H9 (cell line): ENCODE measurements at regions not wholly inside any gene's neighbourhood (a gene's known extent, or its start where the extent isn't known, plus 50 kb on each side); places are given as distances from the start of the nearest gene placed in this dataset.
A peak's percentile ranks its signal among the peaks of the same experiment; 100 is the strongest.

Source experiments
- DNase-seq: peaks from one replicate; pipeline ENCODE4 v3.0.0-alpha.2; 2017
- H2AFZ ChIP-seq: one replicate; pipeline ENCODE4 v1.6.1; 2013; ENCODE audit warnings: mild to moderate bottlenecking, low read length, control low read depth, moderate library complexity
- H2AK5ac ChIP-seq: 2 replicates; pipeline ENCODE4 v1.6.1; 2013; ENCODE audit warnings: low read length, control low read depth, mixed read lengths; ENCODE audit not compliant: insufficient read length
- H2BK120ac ChIP-seq: one replicate; pipeline ENCODE4 v1.6.1; 2013; ENCODE audit warnings: low read depth, mild to moderate bottlenecking, low read length, control low read depth, inconsistent platforms; ENCODE audit not compliant: poor library complexity, severe bottlenecking
- H2BK12ac ChIP-seq: 2 replicates; pipeline ENCODE4 v1.6.1; 2013; ENCODE audit warnings: low read length, control low read depth, mixed read lengths, low read depth; ENCODE audit not compliant: insufficient read length
- H2BK15ac ChIP-seq: 2 replicates; pipeline ENCODE4 v1.6.1; 2013; ENCODE audit warnings: low read depth, low read length, control low read depth
- H2BK20ac ChIP-seq: one replicate; pipeline ENCODE4 v1.6.1; 2013; ENCODE audit warnings: low read depth, mild to moderate bottlenecking, low read length, control low read depth, inconsistent platforms; ENCODE audit not compliant: poor library complexity, severe bottlenecking
- H2BK5ac ChIP-seq: 2 replicates; pipeline ENCODE4 v1.6.1; 2013; ENCODE audit warnings: low read length, control low read depth, mixed read lengths; ENCODE audit not compliant: insufficient read length
- H3K14ac ChIP-seq: 2 replicates; pipeline ENCODE4 v1.6.1; 2013; ENCODE audit warnings: low read length, control low read depth; ENCODE audit not compliant: insufficient read depth
- H3K18ac ChIP-seq: 2 replicates; pipeline ENCODE4 v1.6.1; 2013; ENCODE audit warnings: low read depth, mild to moderate bottlenecking, mixed read lengths, low read length, control low read depth; ENCODE audit not compliant: insufficient read length
- H3K23ac ChIP-seq: 2 replicates; pipeline ENCODE4 v1.6.1; 2013; ENCODE audit warnings: low read length, control low read depth, mixed read lengths, low read depth; ENCODE audit not compliant: insufficient read length
- H3K23me2 ChIP-seq: 2 replicates; pipeline ENCODE4 v1.6.1; 2013; ENCODE audit warnings: low read depth, mild to moderate bottlenecking, mixed read lengths, low read length, control low read depth; ENCODE audit not compliant: insufficient read length, poor library complexity, severe bottlenecking
- H3K27ac ChIP-seq: 2 replicates; pipeline ENCODE4 v1.5.1; 2013; ENCODE audit warnings: low read length, control low read depth, mixed read lengths, low read depth; ENCODE audit not compliant: insufficient read length
- H3K27me3 ChIP-seq: 2 replicates; pipeline ENCODE4 v1.6.1; 2013; ENCODE audit warnings: low read length, control low read depth, inconsistent platforms; ENCODE audit not compliant: insufficient read depth
- H3K4ac ChIP-seq: 2 replicates; pipeline ENCODE4 v1.6.1; 2013; ENCODE audit warnings: low read depth, mild to moderate bottlenecking, control low read depth, inconsistent platforms, low read length, moderate library complexity
- H3K4me1 ChIP-seq: 2 replicates; pipeline ENCODE4 v1.6.1; 2013; ENCODE audit warnings: low read length, control low read depth, inconsistent platforms; ENCODE audit not compliant: insufficient read depth
- H3K4me2 ChIP-seq: 2 replicates; pipeline ENCODE4 v1.6.1; 2013; ENCODE audit warnings: low read length, control low read depth, mixed read lengths; ENCODE audit not compliant: insufficient read length, insufficient read depth
- H3K56ac ChIP-seq: 2 replicates; pipeline ENCODE4 v1.6.1; 2013; ENCODE audit warnings: low read depth, mild to moderate bottlenecking, mixed read lengths, low read length, control low read depth; ENCODE audit not compliant: insufficient read length
- H3K79me1 ChIP-seq: 2 replicates; pipeline ENCODE4 v1.6.1; 2013; ENCODE audit warnings: low read depth, mild to moderate bottlenecking, moderate library complexity, low read length, control low read depth, inconsistent platforms; ENCODE audit not compliant: insufficient read depth, poor library complexity, severe bottlenecking
- H3K79me2 ChIP-seq: 2 replicates; pipeline ENCODE4 v1.6.1; 2013; ENCODE audit warnings: low read length, control low read depth, inconsistent platforms; ENCODE audit not compliant: insufficient read depth
- H3K9ac ChIP-seq: 2 replicates; pipeline ENCODE4 v1.6.1; 2013; ENCODE audit warnings: low read length, control low read depth, mixed read lengths; ENCODE audit not compliant: insufficient read length; ENCODE audit errors: extremely low read depth
- H3K9me3 ChIP-seq: one replicate; pipeline ENCODE4 v1.6.1; 2013; ENCODE audit warnings: low read depth, low read length, inconsistent platforms; ENCODE audit not compliant: control insufficient read depth
- H3T11ph ChIP-seq: one replicate; pipeline ENCODE4 v1.6.1; 2013; ENCODE audit warnings: mild to moderate bottlenecking, low read length, control low read depth, inconsistent platforms
- H4K20me1 ChIP-seq: one replicate; pipeline ENCODE4 v1.6.1; 2013; ENCODE audit not compliant: control insufficient read depth, insufficient read length, insufficient read depth
- H4K5ac ChIP-seq: 2 replicates; pipeline ENCODE4 v1.6.1; 2013; ENCODE audit warnings: low read depth, mild to moderate bottlenecking, mixed read lengths, low read length, control low read depth; ENCODE audit not compliant: insufficient read length
- H4K8ac ChIP-seq: replicated peaks from 2 replicates; pipeline ENCODE4 v1.6.1; 2013; ENCODE audit warnings: low read length, control low read depth, mixed read lengths, low read depth; ENCODE audit not compliant: insufficient read length
- H4K91ac ChIP-seq: 2 replicates; pipeline ENCODE4 v1.6.1; 2013; ENCODE audit warnings: low read depth, mild to moderate bottlenecking, moderate library complexity, mixed read lengths, low read length, control low read depth; ENCODE audit not compliant: insufficient read length
- H3K27ac Mint-ChIP-seq, 3 experiments: 2 replicates in 2 of 3; 3 replicates in 1 of 3; pipeline ENCODE4 v1.8.0; 2020 to 2021; ENCODE audit warnings: mixed read lengths in 3 of 3, mild to moderate bottlenecking in 1 of 3, moderate library complexity in 1 of 3
- H3K27me3 Mint-ChIP-seq: 2 replicates; pipeline ENCODE4 v1.8.0; 2021; ENCODE audit warnings: low read depth, mild to moderate bottlenecking, moderate library complexity, mixed read lengths
- H3K36me3 Mint-ChIP-seq, 3 experiments: 2 replicates in 2 of 3; 3 replicates in 1 of 3; pipeline ENCODE4 v1.8.0; 2020 to 2021; ENCODE audit warnings: low read depth in 3 of 3, mixed read lengths in 3 of 3; ENCODE audit not compliant: insufficient read depth in 1 of 3
- H3K4me1 Mint-ChIP-seq, 2 experiments: 2 replicates each; pipeline ENCODE4 v1.8.0; 2020; ENCODE audit warnings: mixed read lengths in 2 of 2
- H3K4me3 Mint-ChIP-seq, 2 experiments: 2 replicates in 1 of 2; 3 replicates in 1 of 2; pipeline ENCODE4 v1.8.0; 2020 to 2021; ENCODE audit warnings: mild to moderate bottlenecking in 2 of 2, mixed read lengths in 2 of 2, moderate library complexity in 1 of 2
- H3K9me3 Mint-ChIP-seq, 2 experiments: 2 replicates in 1 of 2; 3 replicates in 1 of 2; pipeline ENCODE4 v1.8.0; 2020; ENCODE audit warnings: mild to moderate bottlenecking in 2 of 2, mixed read lengths in 2 of 2, moderate library complexity in 1 of 2
- WGBS: extraction: QIAGEN DNeasy Blood & Tissue Kit; methylation state at CpG from one replicate; pipeline ENCODE4 v1.1.7; 2013; ENCODE audit warnings: missing lambda C conversion rate, low lambda C conversion rate, mixed read lengths; ENCODE audit not compliant: insufficient read length; ENCODE audit errors: extremely low coverage; 5-methylcytosine and 5-hydroxymethylcytosine counted together
- TF ChIP-seq, protein P1 (sequence below): fragments of 200-600 bp; sonication (generic); conservative IDR thresholded peaks from 3 replicates; pipeline ENCODE4 v1.8.0; 2021; ENCODE audit warnings: antibody characterized with exemption, mild to moderate bottlenecking

DNA sequence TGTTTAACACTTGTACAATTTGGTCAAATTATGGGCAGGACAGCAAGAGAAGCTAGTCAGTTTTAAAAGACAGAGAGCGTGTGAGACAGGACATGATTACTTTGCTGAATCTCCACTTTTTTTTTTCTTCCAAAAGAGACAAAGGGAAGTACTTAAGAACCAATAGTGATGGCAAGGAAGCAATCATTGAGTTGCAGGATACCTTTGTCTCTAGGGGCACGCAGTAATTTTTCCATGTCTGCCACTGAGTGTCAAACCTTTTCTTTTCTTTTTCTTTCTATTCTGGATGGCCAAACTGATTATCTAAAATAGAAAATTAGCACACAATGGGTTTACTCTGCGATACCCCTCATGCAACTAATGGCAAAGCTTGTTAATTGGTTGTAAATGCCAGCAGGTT is 533.0 kb downstream of the PLCL1 start:
- no peak for DNase-seq
- H3K18ac ChIP-seq = no peak overlapping the region
- H3K27ac ChIP-seq = no peak overlapping the region
- H3K4me3 Mint-ChIP-seq = no peak overlapping the region
- no peak overlapping the region for H3T11ph ChIP-seq
- H3K4me1 Mint-ChIP-seq = peaks cover 15 to 17% of the 10 kb centered on the region in 2 experiments
- no peak overlapping the region for H2BK120ac ChIP-seq
- H3K4ac ChIP-seq = no peak overlapping the region
- peak overlapping the region; percentile 48 for H2AFZ ChIP-seq
- H2BK15ac ChIP-seq = no peak overlapping the region
- H3K79me2 ChIP-seq = no peaks in the 10 kb centered on the region
- H3K9me3 Mint-ChIP-seq = no peaks in the 10 kb centered on the region; a peak in 1 of 5 replicates
- no peak overlapping the region for H3K14ac ChIP-seq
- H2BK12ac ChIP-seq = no peak overlapping the region
- H3K36me3 Mint-ChIP-seq = no peaks in the 10 kb centered on the region
- no peaks in the 10 kb centered on the region for H3K79me1 ChIP-seq
- no peak overlapping the region for H3K56ac ChIP-seq
- no peak overlapping the region for H2BK20ac ChIP-seq
- TF ChIP-seq, protein P1, sequence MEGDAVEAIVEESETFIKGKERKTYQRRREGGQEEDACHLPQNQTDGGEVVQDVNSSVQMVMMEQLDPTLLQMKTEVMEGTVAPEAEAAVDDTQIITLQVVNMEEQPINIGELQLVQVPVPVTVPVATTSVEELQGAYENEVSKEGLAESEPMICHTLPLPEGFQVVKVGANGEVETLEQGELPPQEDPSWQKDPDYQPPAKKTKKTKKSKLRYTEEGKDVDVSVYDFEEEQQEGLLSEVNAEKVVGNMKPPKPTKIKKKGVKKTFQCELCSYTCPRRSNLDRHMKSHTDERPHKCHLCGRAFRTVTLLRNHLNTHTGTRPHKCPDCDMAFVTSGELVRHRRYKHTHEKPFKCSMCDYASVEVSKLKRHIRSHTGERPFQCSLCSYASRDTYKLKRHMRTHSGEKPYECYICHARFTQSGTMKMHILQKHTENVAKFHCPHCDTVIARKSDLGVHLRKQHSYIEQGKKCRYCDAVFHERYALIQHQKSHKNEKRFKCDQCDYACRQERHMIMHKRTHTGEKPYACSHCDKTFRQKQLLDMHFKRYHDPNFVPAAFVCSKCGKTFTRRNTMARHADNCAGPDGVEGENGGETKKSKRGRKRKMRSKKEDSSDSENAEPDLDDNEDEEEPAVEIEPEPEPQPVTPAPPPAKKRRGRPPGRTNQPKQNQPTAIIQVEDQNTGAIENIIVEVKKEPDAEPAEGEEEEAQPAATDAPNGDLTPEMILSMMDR = no peak
- H4K8ac ChIP-seq = no peak overlapping the region
- H3K9ac ChIP-seq = no peak overlapping the region
- no CpG with 5 or more reads among the region's 3 CpGs for WGBS
- H3K9me3 ChIP-seq = no peaks in the 10 kb centered on the region
- H3K23me2 ChIP-seq = no peaks in the 10 kb centered on the region
- H3K27me3 Mint-ChIP-seq = no peaks in the 10 kb centered on the region
- H3K23ac ChIP-seq = no peak overlapping the region
- no peak overlapping the region for H4K91ac ChIP-seq
- H2AK5ac ChIP-seq = no peak overlapping the region
- no peaks in the 10 kb centered on the region for H4K20me1 ChIP-seq
- H2BK5ac ChIP-seq = no peak overlapping the region
- H4K5ac ChIP-seq = no peak overlapping the region
- H3K27me3 ChIP-seq = no peaks in the 10 kb centered on the region
- H3K27ac Mint-ChIP-seq = peak overlapping the region in 2 of 3 experiments; percentile 41 to 52; a peak in 4 of 7 replicates
- H3K4me1 ChIP-seq = no peaks in the 10 kb centered on the region; the same call in 1 of the 2 replicates
- no peak overlapping the region for H3K4me2 ChIP-seq
